HG03439 (cell line): ENCODE measurements at regions not wholly inside any gene's neighbourhood (a gene's known extent, or its start where the extent isn't known, plus 50 kb on each side); places are given as distances from the start of the nearest gene placed in this dataset.

Source experiments
- ATAC-seq: cut with Tn5 transposase; IDR thresholded peaks from one replicate; pipeline ENCODE4 v1.9.1; 2021; ENCODE audit warnings: mild to moderate bottlenecking, moderate library complexity; ENCODE audit not compliant: unreplicated experiment

- no peak for ATAC-seq
Observed at GRCh38 chr11:45597097-45597496, 68.3 kb downstream of the CHST1 start.

GRCh38 chr11:45596571-45596970, 68.9 kb downstream of the CHST1 start:
- no peak for ATAC-seq

- ATAC-seq, result no peak
Observed at GRCh38 chr11:45593992-45594391, 71.4 kb downstream of the CHST1 start.

GRCh38 chr11:45592636-45593035, 72.8 kb downstream of the CHST1 start:
- ATAC-seq, result no peak

GRCh38 chr11:45590743-45591142, 74.7 kb downstream of the CHST1 start:
- no peak for ATAC-seq

- ATAC-seq, result no peak
Observed at GRCh38 chr11:45585205-45585604, 80.2 kb downstream of the CHST1 start.

GRCh38 chr11:45583981-45584566, 81.3 kb downstream of the CHST1 start:
- ATAC-seq, result no peak

GRCh38 chr11:45580399-45580798, 85.0 kb downstream of the CHST1 start:
- ATAC-seq, result no peak

- no peak for ATAC-seq
Observed at GRCh38 chr11:45578316-45578715, 87.1 kb downstream of the CHST1 start.

- no peak for ATAC-seq
Observed at GRCh38 chr11:45577752-45578151, 87.7 kb downstream of the CHST1 start.

- no peak for ATAC-seq
Observed at GRCh38 chr11:45576461-45577215, 88.8 kb downstream of the CHST1 start.

- no peak for ATAC-seq
Observed at GRCh38 chr11:45573728-45574127, 91.7 kb downstream of the CHST1 start.

GRCh38 chr11:45572354-45573123, 92.9 kb downstream of the CHST1 start:
- ATAC-seq, result no peak

GRCh38 chr11:45569776-45570175, 95.6 kb downstream of the CHST1 start:
- no peak for ATAC-seq

- no peak for ATAC-seq
Observed at GRCh38 chr11:45568049-45568448, 97.4 kb downstream of the CHST1 start.

GRCh38 chr11:45565446-45565988, 99.9 kb downstream of the CHST1 start:
- ATAC-seq, result no peak

- ATAC-seq, result no peak
Observed at GRCh38 chr11:45563810-45564209, 101.6 kb downstream of the CHST1 start.

GRCh38 chr11:45563171-45563570, 102.3 kb downstream of the CHST1 start:
- ATAC-seq, result no peak

- ATAC-seq, result no peak
Observed at GRCh38 chr11:45560913-45561281, 104.5 kb downstream of the CHST1 start.

- no peak for ATAC-seq
Observed at GRCh38 chr11:45560155-45560912, 105.1 kb downstream of the CHST1 start.
